IMR-90 (cell line): ENCODE measurements at regions not wholly inside any gene's neighbourhood (a gene's known extent, or its start where the extent isn't known, plus 50 kb on each side); places are given as distances from the start of the nearest gene placed in this dataset.

ENCODE experiments used
- ATAC-seq: fragments of 200-7000 bp; cut with Tn5 transposase; 2 replicates; pipeline ENCODE4 v1.9.1; 2020; ENCODE audit warnings: low read depth, mild to moderate bottlenecking, moderate library complexity
- BruUV-seq: library from RNA; stranded (reverse); fragments of 400-500 nt; replicated peaks from 2 replicates; lab custom pipeline; 2021; lab: Mats Ljungman, UMichigan
- CTCF ChIA-PET: fragments of 300-600 bp; formaldehyde crosslinking; extraction: SDS; loops from one replicate; lab custom pipeline; 2021; ENCODE audit warnings: antibody characterized with exemption; lab: Yijun Ruan, JAX
- POLR2A ChIA-PET: fragments of 300-600 bp; sonication (Branson Sonifier 250); formaldehyde crosslinking; loops from one replicate; lab custom pipeline; 2022; ENCODE audit warnings: antibody characterized with exemption; ENCODE audit not compliant: unreplicated experiment; lab: Charles Lee
- DNase-seq: peaks from one replicate; pipeline ENCODE4 v3.0.0; 2013
- H2AFZ ChIP-seq: replicated peaks from 2 replicates; pipeline ENCODE3; 2013; ENCODE audit warnings: low read length, mild to moderate bottlenecking; ENCODE audit not compliant: poor library complexity
- H2AK5ac ChIP-seq: 2 replicates; pipeline ENCODE4 v1.6.1; 2013; ENCODE audit warnings: low read depth, low read length, inconsistent platforms
- H2AK9ac ChIP-seq: replicated peaks from 2 replicates; pipeline ENCODE3; 2013; ENCODE audit warnings: mild to moderate bottlenecking, low read depth, low read length, moderate library complexity; ENCODE audit not compliant: poor library complexity
- H2BK120ac ChIP-seq: 2 replicates; pipeline ENCODE4 v1.6.1; 2013; ENCODE audit warnings: low read depth, low read length, inconsistent platforms
- H2BK15ac ChIP-seq: 3 replicates; pipeline ENCODE4 v1.6.1; 2013; ENCODE audit warnings: low read depth, low read length, inconsistent platforms
- H2BK20ac ChIP-seq: 2 replicates; pipeline ENCODE4 v1.6.1; 2013; ENCODE audit warnings: low read depth, mild to moderate bottlenecking, inconsistent platforms, low read length, moderate library complexity
- H2BK5ac ChIP-seq: 2 replicates; pipeline ENCODE4 v1.6.1; 2013; ENCODE audit warnings: mild to moderate bottlenecking, low read depth, low read length, inconsistent platforms; ENCODE audit not compliant: poor library complexity, severe bottlenecking
- H3K14ac ChIP-seq: replicated peaks from 2 replicates; pipeline ENCODE4 v1.6.1; 2013; ENCODE audit warnings: low read depth, low read length, inconsistent platforms
- H3K18ac ChIP-seq: 2 replicates; pipeline ENCODE4 v1.6.1; 2013; ENCODE audit warnings: low read depth, low read length, control low read depth
- H3K23ac ChIP-seq: 2 replicates; pipeline ENCODE4 v1.6.1; 2013; ENCODE audit warnings: low read depth, low read length, inconsistent platforms
- H3K27ac ChIP-seq: 2 replicates; pipeline ENCODE4 v1.5.1; 2013; ENCODE audit warnings: mild to moderate bottlenecking, control low read depth, low read length; ENCODE audit not compliant: insufficient read depth
- H3K27me3 ChIP-seq: 2 replicates; pipeline ENCODE4 v1.6.1; 2013; ENCODE audit warnings: low read length; ENCODE audit not compliant: control insufficient read depth, insufficient read depth
- H3K36me3 ChIP-seq: 2 replicates; pipeline ENCODE4 v1.6.1; 2013; ENCODE audit warnings: low read length, mixed read lengths; ENCODE audit not compliant: control insufficient read depth, insufficient read depth
- H3K4ac ChIP-seq: 2 replicates; pipeline ENCODE4 v1.6.1; 2013; ENCODE audit warnings: low read depth, low read length, inconsistent platforms
- H3K4me1 ChIP-seq: 2 replicates; pipeline ENCODE4 v1.6.1; 2013; ENCODE audit warnings: low read length, mixed read lengths; ENCODE audit not compliant: control insufficient read depth, insufficient read depth
- H3K4me2 ChIP-seq: 2 replicates; pipeline ENCODE4 v1.6.1; 2013; ENCODE audit warnings: low read depth, mild to moderate bottlenecking, control low read depth, low read length, moderate library complexity
- H3K4me3 ChIP-seq: 2 replicates; pipeline ENCODE4 v1.5.1; 2013; ENCODE audit warnings: low read depth, mild to moderate bottlenecking, control low read depth, low read length, moderate library complexity; ENCODE audit not compliant: insufficient read depth
- H3K56ac ChIP-seq: 2 replicates; pipeline ENCODE4 v1.6.1; 2013; ENCODE audit warnings: low read length, inconsistent platforms; ENCODE audit not compliant: insufficient read depth; ENCODE audit errors: extremely low read depth
- H3K79me1 ChIP-seq, 2 experiments: 2 replicates each; pipeline ENCODE4 v1.6.1; 2013; ENCODE audit warnings: low read length in 2 of 2, inconsistent platforms in 1 of 2, low read depth in 1 of 2
- H3K9ac ChIP-seq: 2 replicates; pipeline ENCODE4 v1.6.1; 2013; ENCODE audit warnings: low read depth, low read length, control low read depth
- H3K9me1 ChIP-seq: 2 replicates; pipeline ENCODE4 v1.6.1; 2013; ENCODE audit warnings: low read length, inconsistent platforms; ENCODE audit not compliant: insufficient read depth
- H3K9me3 ChIP-seq: 2 replicates; pipeline ENCODE4 v1.6.1; 2013; ENCODE audit warnings: low read length; ENCODE audit not compliant: control insufficient read depth, insufficient read depth
- H4K20me1 ChIP-seq: 2 replicates; pipeline ENCODE4 v1.6.1; 2013; ENCODE audit warnings: low read length, inconsistent platforms; ENCODE audit not compliant: insufficient read depth
- H4K5ac ChIP-seq: 2 replicates; pipeline ENCODE4 v1.6.1; 2013; ENCODE audit warnings: mild to moderate bottlenecking, low read depth, low read length, control low read depth
- H4K8ac ChIP-seq, 2 experiments: 2 replicates each; pipeline ENCODE4 v1.6.1; 2013; ENCODE audit warnings: low read depth in 2 of 2, low read length in 2 of 2, control low read depth in 1 of 2, inconsistent platforms in 1 of 2
- H4K91ac ChIP-seq: 2 replicates; pipeline ENCODE4 v1.6.1; 2013; ENCODE audit warnings: low read depth, low read length, inconsistent platforms; ENCODE audit not compliant: insufficient read depth
- FOS ChIP-seq: fragments of 150-350 bp; IDR thresholded peaks from 2 replicates; pipeline ENCODE4 v1.6.1; 2016; ENCODE audit warnings: low read depth, low read length
- MAZ ChIP-seq: IDR thresholded peaks from 2 replicates; pipeline ENCODE4 v1.6.1; 2012; ENCODE audit warnings: low read depth, mild to moderate bottlenecking, low read length, improper control_type of control experiment, moderate library complexity, borderline replicate concordance
- POLR2A ChIP-seq: IDR thresholded peaks from 2 replicates; pipeline ENCODE4 v1.6.1; 2012; ENCODE audit warnings: mild to moderate bottlenecking, low read depth, low read length
- RFX5 ChIP-seq: IDR thresholded peaks from 2 replicates; pipeline ENCODE4 v1.8.0; 2012; ENCODE audit warnings: low read depth, mild to moderate bottlenecking, low read length, moderate library complexity
- WGBS, 2 experiments: methylation state at CpG; one replicate each; pipeline versions ENCODE4 v1.1.5 to v1.1.7; 2013; ENCODE audit warnings: missing lambda C conversion rate in 2 of 2; ENCODE audit not compliant: insufficient read length in 1 of 2; ENCODE audit errors: extremely low coverage in 2 of 2; 5-methylcytosine and 5-hydroxymethylcytosine counted together
- dilution Hi-C: fragments of 300-500 bp; cut with HindIII; formaldehyde crosslinking; loops from one replicate; pipeline ENCODE4 v1.14.3; 2018; ENCODE audit warnings: low sequenced_read_pairs; ENCODE audit not compliant: unreplicated experiment
- in situ Hi-C: fragments of 300-500 bp; cut with MboI; formaldehyde crosslinking; loops from 3 replicates; pipeline ENCODE4 v1.14.3; 2019; ENCODE audit warnings: low sequenced_read_pairs, inconsistent platforms, mixed read lengths
- intact Hi-C: fragments of 100-400 bp; cut with micrococcal nuclease; formaldehyde crosslinking; loops from 2 replicates; pipeline ENCODE4 v1.10.0; 2022
- TF ChIP-seq, protein P1 (sequence below): fragments of 150-350 bp; IDR thresholded peaks from 2 replicates; pipeline ENCODE4 v1.6.1; 2016; ENCODE audit warnings: low read depth, mild to moderate bottlenecking, low read length, moderate library complexity, borderline replicate concordance
- TF ChIP-seq, protein P2 (sequence below): conservative IDR thresholded peaks from 2 replicates; pipeline ENCODE4 v1.5.1; 2012; ENCODE audit warnings: mild to moderate bottlenecking, low read depth, low read length, improper control_type of control experiment

DNA sequence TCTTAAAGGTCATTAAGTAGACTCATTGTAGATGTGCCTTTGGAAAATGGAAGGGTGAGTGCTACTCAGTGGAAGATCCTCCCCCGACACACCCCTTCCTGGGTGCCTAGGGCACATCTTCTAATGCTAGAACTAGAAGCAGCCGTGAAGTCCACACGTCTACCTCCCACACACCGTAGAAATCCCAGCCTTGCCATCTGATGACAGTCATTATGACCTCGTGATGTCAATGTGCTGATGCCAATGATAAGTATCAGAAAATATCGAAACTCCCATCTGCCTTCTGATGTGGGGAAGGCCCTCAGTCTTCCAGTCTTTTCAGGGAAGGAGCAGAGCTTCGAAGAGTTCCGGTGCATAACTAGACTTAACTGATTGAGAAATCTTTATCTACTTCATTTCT is 282.1 kb upstream of the ROPN1 start:
- Histone ChIP-seq H3K4me3 (no peak overlapping the region), H4K20me1 (no peaks in the 10 kb centered on the region), H3K14ac (no peak overlapping the region), H3K36me3 (no peaks in the 10 kb centered on the region; the same call in 1 of the 2 replicates), H3K79me1 (no peaks in the 10 kb centered on the region), H3K18ac (no peak overlapping the region), H4K5ac (no peak overlapping the region), H4K91ac (no peak overlapping the region), H3K27ac (no peak overlapping the region), H2AFZ (no peak overlapping the region), H2AK9ac (no peak overlapping the region), H2AK5ac (0 out of 2 replicates have a peak overlapping the region, but pooled peaks have one; percentile 7), H3K9me3 (no peaks in the 10 kb centered on the region), H3K4ac (no peak overlapping the region), H2BK120ac (no peak overlapping the region), H2BK15ac (no peak overlapping the region), H2BK20ac (no peak overlapping the region), H4K8ac (no peak overlapping the region), H3K9me1 (no peaks in the 10 kb centered on the region; the same call in 1 of the 2 replicates), H3K4me2 (no peak overlapping the region), H3K27me3 (no peaks in the 10 kb centered on the region), H3K56ac (no peak overlapping the region), H3K4me1 (peaks cover 2% of the 10 kb centered on the region), H3K23ac (no peak overlapping the region), H3K9ac (no peak overlapping the region), H2BK5ac (no peak overlapping the region)
- 90% methylated on average over 2 of the region's 8 CpGs; no CpG with 5 or more reads in 1 of the 2 experiments for WGBS, 2 experiments
- ChIA-PET CTCF (no interaction called here), POLR2A (no interaction called here)
- intact Hi-C loops (no loop called here), in situ Hi-C loops (no loop called here), dilution Hi-C loops (no loop called here)
- TF ChIP-seq MAZ (no peak), POLR2A (no peak), FOS (no peak), RFX5 (no peak)
- TF ChIP-seq, protein P1, sequence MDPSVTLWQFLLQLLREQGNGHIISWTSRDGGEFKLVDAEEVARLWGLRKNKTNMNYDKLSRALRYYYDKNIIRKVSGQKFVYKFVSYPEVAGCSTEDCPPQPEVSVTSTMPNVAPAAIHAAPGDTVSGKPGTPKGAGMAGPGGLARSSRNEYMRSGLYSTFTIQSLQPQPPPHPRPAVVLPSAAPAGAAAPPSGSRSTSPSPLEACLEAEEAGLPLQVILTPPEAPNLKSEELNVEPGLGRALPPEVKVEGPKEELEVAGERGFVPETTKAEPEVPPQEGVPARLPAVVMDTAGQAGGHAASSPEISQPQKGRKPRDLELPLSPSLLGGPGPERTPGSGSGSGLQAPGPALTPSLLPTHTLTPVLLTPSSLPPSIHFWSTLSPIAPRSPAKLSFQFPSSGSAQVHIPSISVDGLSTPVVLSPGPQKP: no peak
- TF ChIP-seq, protein P2, sequence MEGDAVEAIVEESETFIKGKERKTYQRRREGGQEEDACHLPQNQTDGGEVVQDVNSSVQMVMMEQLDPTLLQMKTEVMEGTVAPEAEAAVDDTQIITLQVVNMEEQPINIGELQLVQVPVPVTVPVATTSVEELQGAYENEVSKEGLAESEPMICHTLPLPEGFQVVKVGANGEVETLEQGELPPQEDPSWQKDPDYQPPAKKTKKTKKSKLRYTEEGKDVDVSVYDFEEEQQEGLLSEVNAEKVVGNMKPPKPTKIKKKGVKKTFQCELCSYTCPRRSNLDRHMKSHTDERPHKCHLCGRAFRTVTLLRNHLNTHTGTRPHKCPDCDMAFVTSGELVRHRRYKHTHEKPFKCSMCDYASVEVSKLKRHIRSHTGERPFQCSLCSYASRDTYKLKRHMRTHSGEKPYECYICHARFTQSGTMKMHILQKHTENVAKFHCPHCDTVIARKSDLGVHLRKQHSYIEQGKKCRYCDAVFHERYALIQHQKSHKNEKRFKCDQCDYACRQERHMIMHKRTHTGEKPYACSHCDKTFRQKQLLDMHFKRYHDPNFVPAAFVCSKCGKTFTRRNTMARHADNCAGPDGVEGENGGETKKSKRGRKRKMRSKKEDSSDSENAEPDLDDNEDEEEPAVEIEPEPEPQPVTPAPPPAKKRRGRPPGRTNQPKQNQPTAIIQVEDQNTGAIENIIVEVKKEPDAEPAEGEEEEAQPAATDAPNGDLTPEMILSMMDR: no peak
- BruUV-seq: no TSS peak
- DNase-seq: no peak
- ATAC-seq: no peak
